ENCODE measurements at regions not wholly inside any gene's neighbourhood (a gene's known extent, or its start where the extent isn't known, plus 50 kb on each side); places are given as distances from the start of the nearest gene placed in this dataset.

- TF ChIP-seq EZH2 (IDR thresholded peaks at IDR 0.05; ENCODE audit: insufficient read depth, poor library complexity, severe bottlenecking), result no peak
- no peak for TF ChIP-seq EZH2phosphoT487 (IDR thresholded peaks at IDR 0.05; ENCODE audit: insufficient read depth, low read depth)
Observed at GRCh38 chr20:52469128-52469527, 277.5 kb upstream of the ZFP64 start.
